T-helper 1 cell (primary cell): ENCODE measurements at regions not wholly inside any gene's neighbourhood (a gene's known extent, or its start where the extent isn't known, plus 50 kb on each side); places are given as distances from the start of the nearest gene placed in this dataset.
"Not testable (repeated sequence)": the region's sequence is repeated elsewhere in the genome, so short reads cannot be mapped to it uniquely, and the experiment has no call there.

ENCODE experiments used
- DNase-seq, 5 donors: peaks; one replicate each; pipeline ENCODE4 v3.0.0-alpha.2; 2012 to 2020

DNA sequence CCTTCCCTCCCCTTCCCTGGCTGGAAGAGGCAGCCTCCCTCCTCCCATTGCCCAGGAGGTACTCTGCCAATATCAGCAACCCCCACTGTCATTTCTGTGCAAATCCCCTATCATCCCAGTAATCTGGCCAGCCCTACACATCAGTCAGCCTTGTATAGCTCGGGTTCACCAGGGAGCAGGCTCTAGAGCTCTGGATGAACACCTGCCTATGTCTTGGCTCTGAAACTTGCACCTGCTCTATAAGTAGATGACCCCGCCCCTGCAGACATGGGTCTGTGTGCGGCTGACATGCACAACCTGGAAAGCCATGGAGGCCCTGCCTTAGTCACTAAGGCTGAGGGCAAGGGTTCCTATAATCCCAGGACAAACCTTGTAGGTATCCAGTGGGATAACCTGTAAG is 1042.9 kb downstream of the UQCRFS1 start:
- no peak for DNase-seq

GRCh38 chr19:28169168-28169887 is 1043.6 kb downstream of the UQCRFS1 start:
- DNase-seq, result no peak

DNA sequence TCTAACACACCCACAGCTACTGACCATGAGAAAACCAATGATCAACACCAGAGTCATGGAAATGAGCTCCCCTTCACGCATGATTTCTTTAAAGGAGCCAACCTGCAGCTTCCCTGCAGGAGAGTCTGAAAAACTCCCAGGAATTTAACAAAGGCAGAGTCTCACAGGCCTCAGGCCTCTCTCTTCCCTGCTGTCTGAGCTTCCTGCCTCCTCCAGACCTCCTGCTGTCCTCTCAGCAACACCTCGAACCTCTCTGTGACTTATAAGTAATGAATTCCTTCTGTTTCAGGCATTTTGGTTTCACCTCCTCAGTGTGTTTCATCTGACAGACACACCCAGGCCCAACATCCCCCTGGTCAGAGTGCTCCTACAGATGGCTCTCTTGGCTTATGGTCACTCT is 1044.4 kb downstream of the UQCRFS1 start:
- DNase-seq, result no peak

- DNase-seq, result no peak
Observed at GRCh38 chr19:28166025-28166424, 1046.9 kb downstream of the UQCRFS1 start.

DNA sequence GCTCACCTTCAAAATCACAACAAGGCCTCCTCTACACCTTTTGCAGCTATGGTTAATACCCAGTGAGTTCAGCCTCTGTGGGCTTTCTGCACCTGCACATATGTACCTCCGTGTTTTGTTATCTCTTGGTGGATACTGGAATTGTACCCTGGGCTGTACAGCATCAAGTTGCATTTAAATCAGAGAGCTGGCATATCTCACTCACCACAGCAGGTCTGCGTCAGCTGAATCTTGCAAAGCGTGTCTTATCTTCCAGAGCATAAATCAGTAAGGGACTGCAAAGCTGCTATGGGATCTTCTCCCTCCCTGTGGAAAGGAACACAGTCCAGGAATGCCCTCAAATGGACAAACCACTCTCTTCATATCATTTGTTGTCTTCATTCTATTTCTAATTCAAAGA is 1048.7 kb downstream of the UQCRFS1 start:
- no peak for DNase-seq

DNA sequence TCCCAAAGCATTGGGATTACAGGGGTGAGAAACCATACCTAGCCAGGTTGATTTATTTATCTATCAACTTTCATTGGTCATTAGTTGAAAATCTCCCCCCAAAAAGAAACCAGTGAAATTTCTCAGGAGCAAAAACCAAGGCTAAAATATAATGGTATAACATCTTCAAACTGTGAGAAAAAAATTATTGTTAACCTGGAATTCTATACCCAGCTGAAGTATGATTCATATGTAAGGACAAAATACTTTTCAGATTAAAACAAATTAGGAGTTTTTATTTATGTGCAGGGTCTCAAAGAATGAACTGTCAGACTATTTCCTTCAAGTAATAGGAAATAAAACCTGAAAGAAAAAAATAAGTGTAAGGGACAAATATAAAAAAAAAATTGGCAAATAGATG is 1053.9 kb downstream of the UQCRFS1 start:
- no peak for DNase-seq

- no peak for DNase-seq
Observed at GRCh38 chr19:28155265-28155664, 1057.7 kb downstream of the UQCRFS1 start.

- DNase-seq, result no peak
Observed at GRCh38 chr19:28154077-28154476, 1058.9 kb downstream of the UQCRFS1 start.

DNA sequence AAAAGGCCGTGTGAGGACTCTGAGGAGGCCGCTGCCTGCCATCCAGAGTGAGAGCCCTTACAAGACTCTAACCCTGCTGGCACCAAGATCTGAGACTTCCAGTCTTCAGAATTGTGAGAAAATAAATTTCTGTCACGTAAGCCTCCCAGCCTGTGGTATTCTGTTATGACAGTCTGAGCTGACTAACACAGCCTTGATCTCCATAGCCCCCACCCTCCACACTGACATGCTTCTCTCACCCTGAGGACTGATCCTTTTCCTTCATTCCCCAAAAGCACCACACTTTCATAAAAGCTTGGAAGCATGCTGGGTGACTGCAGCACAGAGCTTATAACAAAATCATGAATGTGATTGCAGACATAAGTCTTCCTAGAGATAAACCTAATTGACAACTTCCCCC is 1059.8 kb downstream of the UQCRFS1 start:
- DNase-seq, result no peak

DNA sequence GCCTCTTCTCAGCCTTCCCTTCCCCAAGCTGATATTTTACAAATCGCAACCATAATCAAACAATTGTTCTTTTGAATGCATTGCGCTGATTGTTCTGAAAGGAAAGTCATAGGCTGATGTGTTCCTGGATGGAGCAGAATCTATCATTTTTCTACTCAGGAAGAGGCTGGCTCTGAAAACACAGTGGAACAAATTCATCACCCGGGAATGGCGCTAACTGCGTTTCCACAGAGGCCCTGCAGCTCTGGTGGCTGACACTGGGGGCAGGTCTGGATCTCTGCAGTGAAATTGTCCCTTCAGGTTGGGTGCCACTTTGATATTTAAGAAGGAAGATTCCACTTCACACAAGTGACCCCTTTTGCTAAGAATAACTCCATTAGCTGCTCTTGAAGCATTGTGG is 1060.8 kb downstream of the UQCRFS1 start:
- no peak for DNase-seq

DNA sequence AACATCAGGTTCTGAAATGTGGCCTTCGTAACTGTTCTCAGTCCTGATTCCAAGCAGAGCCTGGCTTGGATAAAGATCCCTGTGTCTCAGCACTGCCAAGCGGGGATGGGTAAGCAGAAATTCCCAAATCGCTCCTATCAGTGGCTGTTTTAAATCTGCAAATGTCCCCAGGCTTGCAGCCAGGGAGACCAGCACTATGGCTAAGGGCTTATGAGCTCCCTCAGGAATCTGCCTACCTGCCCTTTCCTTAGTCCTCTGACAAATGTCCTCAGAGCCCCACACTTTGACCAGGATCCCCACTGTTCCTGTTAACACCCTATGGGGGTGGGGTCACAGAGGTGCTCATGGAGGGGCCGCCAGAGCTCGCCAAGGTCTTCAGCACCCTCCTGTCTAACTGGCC is 1062.8 kb downstream of the UQCRFS1 start:
- no peak for DNase-seq

DNA sequence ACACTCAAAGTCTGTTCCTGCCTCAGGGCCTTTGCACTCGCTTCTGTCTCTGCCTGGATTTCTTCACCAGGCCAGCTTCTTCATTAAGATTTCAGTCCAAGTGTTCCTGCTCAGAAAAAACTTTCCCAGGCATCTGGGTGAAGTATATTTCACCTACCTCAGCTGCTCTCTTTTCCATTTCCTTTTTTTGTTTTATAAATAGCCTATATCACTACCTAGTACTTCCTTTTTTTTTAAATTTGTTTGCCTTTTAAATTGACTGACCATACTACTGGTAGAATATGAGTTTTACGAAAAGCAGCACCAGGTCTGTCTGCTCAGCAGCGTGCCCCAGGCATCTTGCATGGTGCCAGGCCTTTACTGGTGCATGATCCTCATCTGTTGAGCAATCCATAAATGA is 1064.4 kb downstream of the UQCRFS1 start:
- no peak for DNase-seq

DNA sequence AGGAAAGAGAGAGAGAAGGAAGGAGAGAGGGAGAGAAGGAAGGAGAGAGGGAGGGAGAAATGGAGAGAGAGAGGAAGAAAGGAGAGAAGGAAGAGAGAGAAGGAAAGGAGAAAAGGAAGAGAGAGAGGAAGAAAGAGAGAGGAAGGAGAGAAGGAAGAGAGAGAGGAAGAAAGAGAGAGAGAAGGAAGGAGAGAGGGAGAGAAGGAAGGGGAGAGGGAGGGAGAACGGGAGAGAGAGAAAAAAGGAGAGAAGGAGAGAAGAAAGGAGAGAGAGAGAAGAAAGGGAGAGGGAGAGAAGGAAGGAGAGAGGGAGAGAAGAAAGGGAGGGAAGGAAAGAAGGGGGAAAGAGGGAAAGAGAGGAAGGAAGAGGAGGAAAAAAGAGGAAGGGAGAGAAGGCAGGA is 1070.7 kb downstream of the UQCRFS1 start:
- DNase-seq, result no peak

DNA sequence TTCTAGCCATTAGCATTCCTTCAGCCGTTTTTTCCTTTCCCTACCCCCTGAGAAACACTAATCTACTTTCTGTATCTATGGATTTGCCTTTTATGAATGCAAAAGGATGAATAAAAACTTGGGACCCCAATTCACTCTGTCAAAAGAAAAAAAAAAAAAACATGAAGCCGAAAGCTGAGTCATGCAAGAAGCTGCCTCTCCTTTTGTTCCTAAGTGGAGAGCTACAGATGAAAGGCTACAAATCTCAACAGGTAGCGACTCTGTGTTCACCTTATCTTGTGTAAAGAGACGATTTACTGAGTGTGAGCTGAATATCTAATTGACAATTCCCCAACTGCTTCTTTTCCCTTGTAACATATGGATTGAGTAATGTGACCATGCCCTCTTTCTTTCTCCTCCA is 1072.8 kb downstream of the UQCRFS1 start:
- DNase-seq, result no peak

DNA sequence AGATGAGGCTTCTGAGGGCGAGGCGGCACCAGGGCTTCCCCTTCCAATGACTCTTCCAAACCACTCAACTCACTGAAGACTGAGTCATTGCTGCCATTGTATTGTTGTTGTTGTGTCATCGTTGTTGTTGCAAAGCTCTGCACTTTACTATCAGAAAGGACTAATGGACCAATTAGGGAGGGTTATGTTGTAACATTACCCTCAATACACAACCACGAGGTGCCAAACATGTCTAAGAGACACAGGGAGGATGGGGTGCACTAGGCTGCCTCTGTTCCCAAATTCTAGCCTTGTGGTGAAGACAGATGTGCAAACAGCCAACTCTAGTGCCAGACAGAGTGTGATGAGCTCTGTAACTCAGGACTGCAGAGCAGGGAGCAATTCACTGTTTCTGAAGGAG is 1075.2 kb downstream of the UQCRFS1 start:
- no peak for DNase-seq

- DNase-seq, result no peak
Observed at GRCh38 chr19:28136796-28137195, 1076.2 kb downstream of the UQCRFS1 start.

- DNase-seq, result no peak
Observed at GRCh38 chr19:28135825-28136224, 1077.1 kb downstream of the UQCRFS1 start.

GRCh38 chr19:28134311-28134710 is 1078.6 kb downstream of the UQCRFS1 start:
- no peak for DNase-seq

- DNase-seq, result not testable (repeated sequence)
Observed at GRCh38 chr19:28130881-28131280, 1082.1 kb downstream of the UQCRFS1 start.

- DNase-seq, result no peak
Observed at GRCh38 chr19:28130066-28130511, 1082.9 kb downstream of the UQCRFS1 start.

GRCh38 chr19:28128341-28128740 is 1084.6 kb downstream of the UQCRFS1 start:
- DNase-seq, result no peak

DNA sequence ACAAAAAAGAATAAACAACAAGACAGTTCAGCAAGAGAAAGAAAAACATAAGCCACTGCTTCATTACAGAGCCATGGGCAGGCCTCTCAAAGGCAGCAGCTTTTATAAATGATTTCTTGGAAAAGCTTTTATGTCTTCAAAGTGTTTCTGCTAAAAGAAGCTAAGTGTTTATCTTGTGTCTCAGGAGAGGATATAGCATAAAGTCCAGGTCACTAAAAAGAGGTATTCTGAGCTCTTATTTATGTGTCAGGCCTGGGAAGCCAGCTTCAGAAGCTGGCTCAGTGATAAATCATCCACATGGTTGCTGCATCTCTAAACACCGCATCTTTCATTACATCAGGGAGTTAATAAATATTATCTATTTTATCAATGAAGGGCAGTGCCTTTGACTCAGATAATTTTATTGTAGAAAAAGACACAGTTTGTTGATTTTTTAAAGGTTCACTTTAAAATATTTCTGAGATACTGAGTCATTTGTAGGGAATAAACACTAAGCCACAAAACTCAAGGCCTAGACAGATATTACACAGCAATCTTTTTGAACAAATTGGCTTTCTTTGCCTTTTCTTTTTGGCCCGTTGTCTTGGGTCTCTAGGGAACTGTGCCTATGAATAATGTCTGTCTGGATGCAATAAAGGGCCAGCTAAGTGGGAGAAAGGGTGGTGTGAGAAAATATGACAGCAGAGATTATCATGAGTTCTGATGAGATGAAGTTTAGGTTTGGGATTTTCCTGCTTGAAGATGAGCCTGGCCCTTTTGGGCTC is 1086.6 kb downstream of the UQCRFS1 start:
- DNase-seq, result no peak

DNA sequence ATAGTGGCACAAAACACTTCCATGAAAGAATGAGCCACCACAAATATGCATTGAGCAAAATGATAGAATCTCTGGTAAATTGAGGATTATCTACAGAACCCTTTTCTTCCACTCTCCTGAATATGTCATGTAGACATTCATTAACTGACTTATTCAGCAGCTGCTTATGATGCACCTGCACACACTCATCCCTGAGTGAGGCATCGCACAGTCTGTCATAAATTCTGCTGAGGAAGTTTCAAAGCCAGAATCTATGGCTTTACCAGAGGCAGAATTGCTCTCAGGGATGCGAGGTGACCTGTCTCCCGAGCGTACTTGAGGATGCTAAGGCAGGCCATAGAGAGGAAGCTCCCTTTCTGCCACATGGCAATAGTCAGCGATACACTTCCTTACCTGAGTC is 1090.2 kb downstream of the UQCRFS1 start:
- no peak for DNase-seq

- no peak for DNase-seq
Observed at GRCh38 chr19:28118235-28118634, 1094.7 kb downstream of the UQCRFS1 start.
